HG02973 (cell line): ENCODE measurements at regions not wholly inside any gene's neighbourhood (a gene's known extent, or its start where the extent isn't known, plus 50 kb on each side); places are given as distances from the start of the nearest gene placed in this dataset.

Experiments used
- ATAC-seq: cut with Tn5 transposase; IDR thresholded peaks from one replicate; pipeline ENCODE4 v1.9.1; 2021; ENCODE audit warnings: moderate library complexity; ENCODE audit not compliant: unreplicated experiment

DNA sequence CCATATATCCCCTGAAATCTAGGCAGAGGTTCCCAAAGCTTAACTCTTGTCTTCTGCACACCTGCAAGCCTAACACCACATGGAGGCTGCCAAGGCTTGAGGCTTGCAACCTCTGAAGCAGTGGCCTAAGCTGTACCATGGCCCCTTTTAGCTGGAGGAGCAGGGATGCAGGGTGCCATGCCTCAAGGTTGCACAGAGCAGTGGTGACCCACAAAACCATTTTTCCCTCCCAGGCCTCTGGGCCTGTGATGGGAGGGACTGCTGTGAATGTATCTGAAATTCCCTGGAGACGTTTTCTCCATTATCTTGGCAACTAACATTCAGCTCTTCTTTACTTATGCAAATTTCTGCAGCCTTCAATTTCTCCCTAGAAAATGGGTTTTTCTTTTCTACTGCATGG, 210.0 kb upstream of the KITLG start:
- ATAC-seq, result no peak

DNA sequence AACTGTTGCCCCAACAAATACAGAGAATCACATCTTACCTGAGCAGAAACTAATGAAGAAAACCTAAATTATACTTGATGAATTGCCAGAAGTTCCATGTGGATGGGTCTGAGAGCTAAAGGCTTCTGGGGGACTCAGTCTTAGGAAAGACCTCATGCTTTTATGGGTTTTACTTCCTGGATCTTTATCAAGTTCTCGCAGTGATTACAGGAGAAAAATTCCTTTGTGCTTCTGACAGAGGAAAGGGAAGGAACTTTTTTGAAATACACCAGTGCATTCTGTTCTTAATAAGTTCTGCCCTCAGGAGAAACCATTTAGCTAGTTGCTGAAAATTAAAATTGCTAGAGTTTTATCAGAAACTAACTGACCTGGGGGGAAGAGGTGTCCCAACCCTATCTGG, 203.9 kb upstream of the KITLG start:
- ATAC-seq, result no peak

DNA sequence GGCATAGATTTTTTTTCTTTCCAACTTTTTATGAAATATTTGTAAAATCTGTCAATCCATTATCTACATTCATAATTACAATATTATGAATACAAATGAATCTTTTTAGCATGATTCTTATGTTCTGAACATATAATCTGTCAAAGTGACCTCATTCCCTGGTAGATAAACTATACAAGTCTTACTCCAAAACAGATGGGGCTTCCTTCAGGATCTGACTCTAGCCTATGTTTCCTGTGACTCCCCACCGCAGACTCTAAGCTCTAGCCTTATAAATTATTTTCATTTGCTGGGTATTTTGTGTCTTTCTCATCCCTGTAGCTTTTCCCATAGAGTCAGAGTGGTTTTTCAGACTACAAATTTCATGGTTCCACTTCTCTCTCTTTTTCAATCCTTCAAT, 202.1 kb upstream of the KITLG start:
- ATAC-seq, result no peak

DNA sequence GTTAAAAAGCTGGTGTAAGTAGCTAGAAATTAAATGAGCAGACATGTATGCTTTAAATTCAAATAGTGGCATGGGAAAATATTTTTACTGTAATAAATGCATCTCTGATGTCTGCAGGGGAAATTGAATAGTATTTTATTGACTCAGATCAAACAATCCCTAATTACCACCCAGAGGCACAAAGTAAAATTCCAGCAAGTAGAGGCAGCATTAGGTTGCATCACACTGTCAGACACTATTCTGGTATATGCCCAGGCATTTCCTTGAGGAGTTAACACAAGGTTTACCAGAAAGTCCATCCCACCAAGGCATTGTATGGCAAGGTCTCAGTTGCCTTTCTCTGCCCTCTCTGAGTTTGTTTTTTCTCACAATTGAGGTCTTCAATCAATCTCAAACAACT, 201.6 kb upstream of the KITLG start:
- no peak for ATAC-seq

DNA sequence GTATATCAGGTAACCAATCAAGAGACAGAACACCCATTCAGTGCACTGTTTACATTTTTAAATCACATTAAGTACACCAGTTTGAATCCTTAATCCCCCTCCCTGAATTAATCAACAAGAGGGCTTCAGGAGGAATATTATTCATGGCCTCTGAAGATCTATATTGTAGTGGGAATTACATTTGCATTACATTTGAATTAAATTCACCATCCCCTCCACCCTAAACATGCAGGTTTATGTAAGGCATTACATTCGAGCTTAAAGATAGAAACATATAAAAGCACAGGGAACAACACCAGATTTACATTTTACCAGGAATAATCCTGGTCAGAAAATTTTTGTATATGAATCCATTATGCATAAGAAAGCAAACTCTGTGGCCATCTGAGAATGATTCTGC, 197.8 kb upstream of the KITLG start:
- no peak for ATAC-seq

DNA sequence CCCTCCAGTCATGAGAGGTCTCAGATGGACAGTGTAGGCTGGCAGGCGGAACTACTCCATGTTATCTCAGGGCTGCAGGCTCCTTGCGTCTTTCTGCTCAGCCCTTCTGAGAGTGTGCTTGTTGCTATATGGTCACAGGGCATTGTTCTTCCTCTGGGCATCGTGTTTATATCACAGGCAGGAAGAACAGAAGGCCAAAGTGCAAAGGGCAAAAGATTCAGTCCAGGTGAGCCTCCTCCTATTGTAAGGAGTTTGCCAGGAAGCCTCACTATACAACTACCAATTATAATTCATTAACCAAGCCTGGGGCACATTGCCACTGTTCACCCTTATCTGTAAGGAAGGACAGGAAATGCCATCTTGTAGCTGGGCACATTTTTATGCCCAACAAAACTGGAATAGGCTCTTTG, 195.5 kb upstream of the KITLG start:
- ATAC-seq, result no peak

DNA sequence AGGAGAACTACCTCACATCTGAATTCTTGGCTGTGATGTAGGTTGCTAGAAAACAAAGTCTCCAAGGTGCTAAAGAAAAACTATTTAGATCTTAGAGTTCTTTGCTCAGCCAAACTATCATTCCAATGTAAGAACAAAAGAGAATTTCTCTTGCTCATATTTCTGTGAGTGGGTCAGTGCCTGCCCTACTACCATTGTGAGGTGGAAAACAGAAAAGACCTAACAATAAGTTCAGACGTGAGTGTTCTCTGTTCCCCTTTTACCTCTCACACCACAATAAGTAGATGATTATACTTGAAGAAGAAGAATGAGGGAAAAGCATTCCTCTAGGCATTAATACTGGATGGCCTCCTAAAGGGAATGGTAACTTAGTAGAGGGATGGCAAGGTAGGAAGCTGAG, 187.4 kb upstream of the KITLG start:
- ATAC-seq, result no peak

DNA sequence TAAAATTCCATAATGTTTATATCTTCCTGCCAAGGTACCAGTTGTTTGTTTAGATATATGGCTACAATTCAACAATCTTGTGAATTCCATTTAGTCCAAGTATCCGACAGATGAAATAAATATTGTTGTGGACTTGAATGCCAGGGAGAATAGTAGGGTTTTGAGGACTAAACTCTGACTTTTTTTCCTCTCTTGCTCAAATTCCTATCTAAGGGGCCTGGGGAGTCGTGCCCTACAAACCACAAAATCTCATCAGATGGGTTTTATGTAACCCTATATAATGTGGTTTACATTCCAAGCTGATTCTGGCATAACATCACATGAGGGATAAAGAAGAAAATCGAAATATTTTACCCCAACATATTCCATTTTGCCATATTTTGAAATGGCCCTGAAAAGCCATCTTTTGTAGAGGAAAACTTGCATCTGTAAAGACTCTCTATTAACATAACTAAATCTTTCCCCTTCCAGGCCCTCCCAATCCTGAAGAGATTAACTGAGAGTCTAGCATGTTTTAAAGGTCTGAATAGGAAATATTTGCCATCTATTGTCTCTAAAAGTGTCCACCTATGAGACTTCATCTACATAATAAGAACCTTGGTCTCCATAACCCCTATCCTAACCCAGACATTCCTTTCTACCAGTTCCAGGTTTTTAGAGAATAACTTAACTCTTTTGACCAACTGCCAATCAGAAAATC, 184.7 kb upstream of the KITLG start:
- ATAC-seq, result no peak

DNA sequence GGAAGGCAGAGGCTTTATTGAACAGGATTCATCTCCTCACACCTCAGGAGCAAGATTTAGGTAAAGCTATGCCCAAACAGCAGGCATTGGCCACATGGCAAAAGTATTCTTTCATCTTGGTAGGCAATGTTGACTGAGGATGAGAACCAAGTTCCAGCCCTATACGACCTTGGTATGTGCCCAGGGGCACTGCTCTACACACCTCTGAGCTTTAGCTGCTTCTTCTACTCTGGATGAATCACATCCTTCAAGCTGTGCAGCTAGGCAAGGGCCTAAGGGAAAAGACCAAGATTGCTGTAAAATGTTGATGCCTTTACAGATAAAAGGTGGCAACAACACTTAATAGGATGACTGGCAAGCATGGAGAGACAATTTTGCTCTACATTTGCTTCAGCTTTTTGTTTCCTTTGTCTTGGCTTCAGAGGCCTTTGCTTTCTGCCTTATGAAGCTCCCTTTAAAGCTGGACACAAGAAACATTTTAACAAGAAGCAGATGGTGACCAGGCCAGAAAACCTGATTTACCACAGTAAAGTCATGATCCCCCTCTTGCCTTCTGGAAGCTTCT, 183.3 kb upstream of the KITLG start:
- ATAC-seq, result no peak

DNA sequence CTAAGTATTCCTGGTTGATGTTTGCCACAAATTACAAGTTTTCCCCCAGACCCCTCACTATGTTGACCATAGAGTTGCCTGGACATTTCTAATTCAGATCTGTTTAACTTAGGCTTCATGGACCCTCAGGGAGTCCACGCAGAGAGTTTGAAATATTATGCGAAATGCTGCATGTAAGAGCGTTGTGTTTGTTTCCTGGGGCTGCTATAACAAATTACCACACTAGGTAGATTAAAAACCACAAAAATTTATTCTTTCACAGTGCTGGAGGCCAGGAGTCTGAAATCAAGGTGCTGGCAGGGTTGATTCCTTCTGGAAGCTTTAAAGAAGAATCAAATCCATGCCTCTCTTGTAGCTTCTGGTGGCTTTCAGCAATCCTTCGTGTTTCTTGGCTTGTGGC, 177.9 kb upstream of the KITLG start:
- no peak for ATAC-seq

DNA sequence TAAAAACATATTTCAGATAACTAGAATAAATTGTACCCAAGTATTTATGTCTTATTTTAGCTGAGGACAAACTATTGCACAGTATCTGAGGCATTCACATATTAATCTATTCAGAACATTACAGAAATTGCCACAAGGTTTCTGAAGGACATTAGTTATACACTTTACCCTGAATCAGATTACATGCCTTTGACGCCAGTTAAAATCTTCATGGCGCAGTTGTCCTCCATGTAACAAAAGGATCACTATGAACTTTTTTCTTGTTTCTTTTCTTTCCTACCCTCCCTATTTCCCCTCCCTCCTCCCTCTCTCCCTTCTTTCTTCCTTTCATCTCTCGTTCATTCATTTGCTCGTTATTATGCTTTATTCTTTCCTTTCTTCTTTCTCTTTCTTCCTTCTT, 176.6 kb upstream of the KITLG start:
- no peak for ATAC-seq

DNA sequence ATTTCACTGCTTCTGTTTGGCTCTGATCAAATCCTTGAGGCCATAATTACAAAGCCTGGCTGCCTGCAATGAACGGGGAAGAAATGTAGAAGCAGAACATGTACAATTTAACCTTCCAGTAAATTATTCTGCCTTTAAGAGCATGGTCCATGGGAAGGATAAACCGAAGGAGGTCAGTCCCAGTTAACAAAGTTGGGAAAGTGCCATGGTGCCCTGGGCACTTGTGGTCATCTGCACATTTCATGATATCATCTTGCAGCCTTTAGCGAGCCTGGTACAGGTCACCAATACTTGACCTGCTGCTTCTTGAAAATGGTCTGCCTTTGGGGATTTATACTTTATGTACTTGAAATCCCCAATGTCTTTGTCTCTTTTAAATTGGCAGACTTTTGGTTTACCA, 175.9 kb upstream of the KITLG start:
- ATAC-seq, result no peak

DNA sequence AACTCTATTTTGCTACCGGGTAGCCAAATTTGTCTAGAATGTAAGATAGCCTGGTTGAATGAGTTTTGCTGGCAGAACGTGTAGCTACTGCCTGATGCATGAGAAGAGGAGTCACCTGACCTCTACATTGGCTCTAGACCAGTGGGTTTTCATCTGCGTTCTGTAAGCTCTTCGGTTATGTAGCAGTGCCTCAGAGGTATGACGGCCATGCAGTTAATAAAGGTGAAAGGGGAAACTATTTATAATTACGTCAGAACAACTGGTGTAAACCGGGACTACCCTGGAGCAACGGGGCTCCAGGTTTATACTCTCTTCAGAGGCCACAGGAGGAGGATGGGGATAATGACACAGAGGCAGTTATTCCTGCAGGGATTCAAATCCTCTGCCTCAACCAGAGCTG, 173.4 kb upstream of the KITLG start:
- ATAC-seq, result no peak

DNA sequence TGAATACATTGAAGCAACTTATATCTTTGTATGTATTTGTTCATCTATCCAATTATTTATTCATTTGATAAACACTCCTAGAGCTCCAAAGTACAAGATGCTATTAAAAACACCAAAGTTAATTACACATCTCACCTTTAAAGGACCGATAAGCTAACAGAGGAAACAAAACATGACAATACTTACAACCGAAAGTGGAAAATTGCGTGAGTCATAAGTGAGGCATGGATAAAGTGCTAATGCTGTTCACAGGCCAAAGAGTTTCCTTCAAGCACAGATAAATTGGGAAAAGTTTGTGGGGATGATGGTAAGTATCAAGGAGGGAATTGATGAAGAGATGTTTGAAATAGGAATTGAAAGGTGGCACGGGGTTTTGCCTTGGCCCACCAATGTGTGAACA, 172.8 kb upstream of the KITLG start:
- no peak for ATAC-seq

DNA sequence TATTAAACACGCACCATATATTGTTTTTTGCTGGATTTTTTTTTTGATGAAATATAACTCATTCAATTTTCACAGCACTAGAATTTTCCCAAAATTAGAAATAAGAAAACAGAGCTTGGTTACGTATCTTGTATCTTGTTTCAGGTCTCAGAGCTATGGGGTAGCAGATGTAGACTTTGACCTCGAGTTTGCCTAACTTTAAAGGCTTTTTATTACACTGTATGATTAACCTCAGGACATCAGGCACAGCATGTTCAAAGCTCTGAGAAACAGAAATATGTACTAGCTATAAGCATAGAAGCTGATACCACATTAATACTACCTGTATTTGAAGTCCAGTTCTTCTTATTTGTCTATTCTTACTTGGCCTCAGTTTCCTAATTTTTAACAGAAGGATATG, 171.9 kb upstream of the KITLG start:
- ATAC-seq, result no peak

DNA sequence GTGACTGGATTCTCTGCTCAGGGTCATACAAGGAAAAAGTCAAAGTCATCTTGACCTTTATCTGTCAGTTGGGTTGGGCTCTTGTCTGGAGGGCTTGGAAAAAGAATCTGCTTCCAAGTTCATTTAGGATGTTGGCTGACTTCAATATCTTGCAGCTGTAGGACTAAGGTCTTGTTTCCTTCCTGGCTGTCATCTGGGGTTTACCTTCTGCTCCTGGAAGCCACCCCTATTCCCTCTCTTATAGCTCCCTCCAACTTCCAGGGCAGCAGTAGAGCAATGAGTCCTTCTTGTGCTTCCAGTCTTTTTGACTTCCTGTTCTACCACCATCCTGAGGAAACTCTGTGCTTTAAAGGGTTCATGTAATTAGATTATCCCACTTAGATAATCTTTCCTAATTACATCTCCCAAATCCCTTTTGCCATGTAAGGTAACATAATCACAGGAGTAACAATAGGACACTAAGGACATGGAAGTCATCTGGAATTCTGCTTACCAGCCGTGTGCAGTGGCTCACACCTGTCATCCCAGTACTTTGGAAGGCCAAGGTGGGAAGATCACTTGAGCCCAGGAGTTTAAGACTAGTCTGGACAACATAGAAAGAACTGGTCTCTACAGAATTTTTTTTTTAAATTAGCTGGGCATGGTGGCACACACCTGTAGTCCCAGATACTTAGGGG, 170.7 kb upstream of the KITLG start:
- no peak for ATAC-seq

DNA sequence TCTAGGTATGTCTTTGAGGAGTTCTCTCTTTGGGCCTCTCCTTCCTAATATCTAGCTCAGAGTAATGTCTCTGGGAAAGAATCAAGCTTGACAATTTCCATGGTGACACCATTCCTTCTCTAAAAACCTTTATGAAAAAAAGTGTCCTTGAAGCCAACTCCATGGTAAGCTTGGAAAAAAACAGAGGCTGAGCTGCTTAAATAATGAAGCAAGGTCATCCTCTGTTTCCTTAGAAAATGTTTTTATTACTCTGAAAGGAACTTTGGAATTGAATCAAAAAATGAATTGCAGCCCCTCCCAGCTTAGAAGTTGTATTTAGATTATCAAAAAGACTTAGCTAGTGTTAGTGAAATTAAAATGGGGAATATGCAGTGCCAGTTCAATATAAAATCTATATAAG, 166.1 kb upstream of the KITLG start:
- no peak for ATAC-seq

DNA sequence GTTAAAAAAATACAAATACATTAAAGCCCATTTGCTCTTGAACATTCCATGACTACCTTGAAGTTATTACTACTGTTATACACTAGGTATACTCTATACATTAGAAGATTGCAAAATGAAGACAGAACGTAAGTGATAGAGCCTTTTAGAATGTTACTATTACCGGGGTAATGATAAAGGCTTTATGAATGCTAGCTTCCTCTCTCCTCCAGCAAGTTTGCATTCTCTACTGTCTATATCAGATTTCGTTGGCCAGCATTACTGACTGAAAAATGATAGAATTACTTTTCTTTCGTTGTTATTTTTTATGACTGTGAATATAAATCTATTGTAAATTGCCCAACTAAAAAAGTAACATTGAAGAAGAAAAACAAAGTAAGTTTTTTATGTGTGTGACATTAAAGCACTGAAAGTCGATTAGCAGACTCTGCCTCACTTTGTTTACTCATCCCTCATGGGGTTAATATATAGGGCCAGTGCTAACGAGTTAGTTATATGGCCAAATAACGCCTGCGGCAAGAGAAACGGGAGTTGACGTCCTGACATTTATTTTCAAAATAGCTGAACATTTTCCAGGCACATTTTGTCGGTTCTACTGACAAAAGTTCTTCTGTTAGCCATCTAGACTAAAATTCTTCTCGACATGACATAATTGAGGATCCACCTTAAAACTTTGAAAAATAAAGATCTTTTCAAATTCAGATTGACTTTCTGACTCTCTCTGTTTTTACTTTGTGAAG, 163.8 kb upstream of the KITLG start:
- ATAC-seq, result no peak

DNA sequence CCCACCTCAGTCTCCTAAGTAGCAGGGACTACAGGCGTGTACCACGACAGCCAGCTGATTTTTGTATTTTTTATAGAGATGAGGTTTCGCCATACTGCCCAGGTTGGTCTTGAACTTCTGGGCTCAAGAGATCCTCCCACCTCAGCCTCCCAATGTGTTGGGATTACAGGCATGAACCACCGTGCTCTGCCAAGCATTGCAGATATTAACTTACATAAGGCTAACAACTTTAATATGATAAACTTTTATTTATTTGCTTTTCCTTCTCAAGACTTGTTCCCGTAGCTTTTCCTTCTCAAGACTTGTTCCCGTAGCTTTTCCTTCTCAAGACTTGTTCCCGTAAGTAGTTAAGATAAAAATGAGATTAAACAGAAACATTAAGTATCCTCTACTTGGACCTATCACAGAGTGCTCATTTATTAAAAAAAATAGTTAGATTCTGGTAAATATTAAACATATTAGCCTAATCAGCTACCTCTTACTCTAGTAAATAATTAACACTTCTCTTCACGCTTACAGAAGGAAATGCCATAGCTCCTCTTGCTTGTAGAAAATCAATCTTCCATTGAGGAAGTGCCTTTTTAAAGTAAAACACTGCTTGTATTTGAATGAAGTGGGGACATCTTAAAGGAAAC, 157.7 kb upstream of the KITLG start:
- ATAC-seq, result no peak

DNA sequence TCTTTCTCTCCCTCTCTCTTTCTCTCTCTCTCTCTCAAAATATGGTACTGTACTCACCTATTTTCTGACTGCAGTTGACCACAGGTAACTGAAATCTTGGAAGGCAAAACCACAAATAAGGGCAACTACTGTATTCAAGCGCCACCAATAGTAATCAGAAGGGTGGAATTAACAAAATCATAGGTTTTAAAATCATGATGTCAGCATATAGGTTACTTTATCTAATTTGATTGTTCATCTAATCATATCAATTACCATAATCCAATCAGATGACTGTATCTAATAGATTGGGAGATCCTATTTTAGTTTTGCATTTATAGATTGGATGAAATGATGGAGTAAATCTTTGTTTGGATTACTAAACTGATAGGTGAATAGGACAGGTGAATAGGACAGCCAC, 155.8 kb upstream of the KITLG start:
- ATAC-seq, result no peak

DNA sequence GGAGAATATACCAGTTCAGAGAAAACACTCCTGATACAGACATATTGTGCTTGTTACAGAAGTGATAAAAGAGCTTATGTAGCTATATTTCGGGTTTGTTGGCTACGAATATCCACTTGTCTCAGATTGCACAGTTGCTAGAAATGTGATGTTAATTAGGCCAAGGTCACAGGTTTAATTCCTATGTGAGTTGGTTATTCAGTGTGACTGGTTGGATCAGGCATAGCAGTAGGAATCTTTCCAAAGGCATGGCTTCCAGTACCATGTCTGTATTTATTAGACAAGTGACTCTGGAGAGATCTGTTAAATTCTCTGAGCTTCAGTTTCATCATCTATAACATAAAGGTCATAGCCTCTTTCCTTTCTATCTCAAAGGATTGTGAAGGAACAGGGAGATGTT, 152.7 kb upstream of the KITLG start:
- no peak for ATAC-seq

DNA sequence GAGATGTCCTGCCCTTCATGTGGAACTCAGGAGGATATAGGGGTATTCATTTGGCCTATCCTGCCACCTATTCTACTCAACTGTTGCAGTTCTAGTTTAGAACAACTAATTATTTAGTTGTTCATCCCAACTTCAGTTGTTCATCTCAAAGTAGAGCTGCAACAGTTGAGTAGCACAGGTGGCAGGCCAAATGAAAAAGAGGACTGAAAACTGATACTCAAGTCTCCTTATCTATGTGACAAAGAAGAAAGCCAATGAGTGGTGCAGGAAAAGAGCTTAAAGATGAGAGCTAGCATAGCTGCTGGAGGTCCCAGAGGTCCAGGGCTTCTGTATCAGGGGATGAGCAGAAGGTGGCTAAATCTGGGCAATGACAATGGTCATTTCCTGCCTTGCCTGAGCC, 148.9 kb upstream of the KITLG start:
- ATAC-seq, result no peak
